ENCODE measurements at regions not wholly inside any gene's neighbourhood (a gene's known extent, or its start where the extent isn't known, plus 50 kb on each side); places are given as distances from the start of the nearest gene placed in this dataset.

DNA sequence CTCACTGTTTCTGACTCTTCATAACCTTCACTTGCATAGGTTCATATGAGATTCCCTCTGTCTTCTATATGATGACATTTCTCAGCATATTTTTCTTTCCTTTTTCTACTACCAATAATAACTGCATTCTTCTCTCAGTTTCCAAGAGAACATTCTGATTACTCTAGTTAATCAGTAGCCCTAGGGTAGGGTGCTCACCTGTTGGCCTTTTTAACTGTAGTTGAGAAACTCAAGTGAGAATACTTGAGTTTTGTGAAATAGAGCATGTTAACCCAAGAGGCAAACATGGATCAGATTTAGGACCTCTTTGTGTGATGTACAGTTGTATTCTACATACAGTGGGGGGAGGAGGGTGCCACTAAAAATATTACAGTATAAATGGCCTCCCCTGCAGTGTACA, 308.0 kb downstream of the CMPK2 start:
- TF ChIP-seq ARNTL (CRISPR knock-in tag; IDR thresholded peaks at IDR 0.05; ENCODE audit: borderline replicate concordance, low read depth) (no peak), GLIS3 (CRISPR knock-in tag; IDR thresholded peaks at IDR 0.05) (no peak), ZFP30 (CRISPR knock-in tag; IDR thresholded peaks at IDR 0.05) (no peak), ZNF565 (CRISPR knock-in tag; conservative IDR thresholded peaks at IDR 0.05; ENCODE audit: low read depth) (no peak), CSDC2 (CRISPR knock-in tag; IDR thresholded peaks at IDR 0.05) (no peak), PATZ1 (CRISPR knock-in tag; IDR thresholded peaks at IDR 0.05; ENCODE audit: borderline replicate concordance) (no peak), TCF4 (CRISPR knock-in tag; IDR thresholded peaks at IDR 0.05; ENCODE audit: borderline replicate concordance) (no peak), TOX (CRISPR knock-in tag; IDR thresholded peaks at IDR 0.05; ENCODE audit: borderline replicate concordance) (no peak)

All from SK-N-SH treated with all-trans-retinoic acid at 6 μM for 48 hours (cell line).